K562 (cell line): ENCODE measurements at regions not wholly inside any gene's neighbourhood (a gene's known extent, or its start where the extent isn't known, plus 50 kb on each side); places are given as distances from the start of the nearest gene placed in this dataset.

Experiments
- BCLAF1 ChIP-seq, 2 experiments: fragments of 450-650 bp in 1 of 2; IDR thresholded peaks; 2 replicates each; pipeline ENCODE4 v1.6.1; 2011 to 2017; ENCODE audit warnings: low read depth in 2 of 2, antibody characterized with exemption in 1 of 2, borderline replicate concordance in 1 of 2, low read length in 1 of 2, mild to moderate bottlenecking in 1 of 2, mixed read lengths in 1 of 2; ENCODE audit not compliant: control insufficient read depth in 1 of 2
- CBFA2T3 ChIP-seq: fragments of 450-650 bp; IDR thresholded peaks from 2 replicates; pipeline ENCODE4 v1.6.1; 2017
- CBX2 ChIP-seq: fragments of 200-600 bp; sonication (generic); IDR thresholded peaks from one replicate; pipeline ENCODE4 v1.6.1; 2012; ENCODE audit warnings: mild to moderate bottlenecking, low read length, inconsistent platforms; ENCODE audit not compliant: insufficient read depth, poor library complexity, severe bottlenecking
- ELF1 ChIP-seq: fragments of 200-800 bp; sonication (Bioruptor generic); IDR thresholded peaks from 2 replicates; pipeline ENCODE4 v1.6.1; 2016; ENCODE audit warnings: missing genetic modification characterization, missing compliant biosample characterization
- HNRNPUL1 ChIP-seq: fragments of 200-400 bp; formaldehyde crosslinking; IDR thresholded peaks from 2 replicates; pipeline ENCODE4 v1.6.1; 2017; ENCODE audit warnings: low read length
- MCM5 ChIP-seq: fragments of 450-650 bp; IDR thresholded peaks from 2 replicates; pipeline ENCODE4 v1.6.1; 2016; ENCODE audit warnings: low read depth
- MYNN ChIP-seq, 2 experiments: sonication (generic); formaldehyde crosslinking in 1 of 2; IDR thresholded peaks; 2 replicates each; pipeline versions ENCODE4 v1.5.0 to v1.6.1; 2016 to 2020; ENCODE audit warnings: antibody characterized with exemption in 1 of 2, missing genetic modification reagents in 1 of 2
- PRMT5 ChIP-seq: sonication (generic); formaldehyde crosslinking; IDR thresholded peaks from 2 replicates; pipeline ENCODE4 v1.5.0; 2020; ENCODE audit warnings: missing genetic modification reagents
- SOX6 ChIP-seq: fragments of 450-650 bp; IDR thresholded peaks from 2 replicates; pipeline ENCODE4 v1.6.1; 2014; ENCODE audit warnings: mild to moderate bottlenecking
- SP2 ChIP-seq: IDR thresholded peaks from 2 replicates; pipeline ENCODE4 v1.6.1; 2011; ENCODE audit warnings: mild to moderate bottlenecking, low read depth, low read length, moderate library complexity; ENCODE audit not compliant: poor library complexity, severe bottlenecking; ENCODE audit errors: extremely low read depth
- SRSF1 ChIP-seq: fragments of 200-400 bp; formaldehyde crosslinking; IDR thresholded peaks from 2 replicates; pipeline ENCODE4 v1.6.1; 2017; ENCODE audit warnings: mild to moderate bottlenecking, low read depth, low read length, moderate library complexity
- ZNF717 ChIP-seq: fragments of 250-450 bp; sonication (Bioruptor Pico); IDR thresholded peaks from 2 replicates; pipeline ENCODE4 v1.5.0; 2021
- TF ChIP-seq, protein P1 (sequence below), 2 experiments: IDR thresholded peaks in 1 of 2; conservative IDR thresholded peaks in 1 of 2; 2 replicates each; pipeline ENCODE4 v1.6.1; 2016; ENCODE audit warnings: low read depth in 2 of 2, mild to moderate bottlenecking in 1 of 2, missing compliant biosample characterization in 1 of 2, missing genetic modification characterization in 1 of 2, moderate library complexity in 1 of 2
- TF ChIP-seq, protein P2 (sequence below): sonication (generic); formaldehyde crosslinking; IDR thresholded peaks from 2 replicates; pipeline ENCODE4 v1.8.0; 2022; ENCODE audit warnings: mild to moderate bottlenecking, missing genetic modification reagents
- TF ChIP-seq, protein P3 (sequence below): fragments of 200-800 bp; sonication (Bioruptor generic); IDR thresholded peaks from 2 replicates; pipeline ENCODE4 v1.6.1; 2017; ENCODE audit warnings: missing genetic modification characterization, missing compliant biosample characterization
- TF ChIP-seq, protein P4 (sequence below): fragments of 250-450 bp; sonication (Bioruptor Pico); IDR thresholded peaks from 2 replicates; pipeline ENCODE4 v1.5.0; 2021; ENCODE audit warnings: mild to moderate bottlenecking, borderline replicate concordance

DNA sequence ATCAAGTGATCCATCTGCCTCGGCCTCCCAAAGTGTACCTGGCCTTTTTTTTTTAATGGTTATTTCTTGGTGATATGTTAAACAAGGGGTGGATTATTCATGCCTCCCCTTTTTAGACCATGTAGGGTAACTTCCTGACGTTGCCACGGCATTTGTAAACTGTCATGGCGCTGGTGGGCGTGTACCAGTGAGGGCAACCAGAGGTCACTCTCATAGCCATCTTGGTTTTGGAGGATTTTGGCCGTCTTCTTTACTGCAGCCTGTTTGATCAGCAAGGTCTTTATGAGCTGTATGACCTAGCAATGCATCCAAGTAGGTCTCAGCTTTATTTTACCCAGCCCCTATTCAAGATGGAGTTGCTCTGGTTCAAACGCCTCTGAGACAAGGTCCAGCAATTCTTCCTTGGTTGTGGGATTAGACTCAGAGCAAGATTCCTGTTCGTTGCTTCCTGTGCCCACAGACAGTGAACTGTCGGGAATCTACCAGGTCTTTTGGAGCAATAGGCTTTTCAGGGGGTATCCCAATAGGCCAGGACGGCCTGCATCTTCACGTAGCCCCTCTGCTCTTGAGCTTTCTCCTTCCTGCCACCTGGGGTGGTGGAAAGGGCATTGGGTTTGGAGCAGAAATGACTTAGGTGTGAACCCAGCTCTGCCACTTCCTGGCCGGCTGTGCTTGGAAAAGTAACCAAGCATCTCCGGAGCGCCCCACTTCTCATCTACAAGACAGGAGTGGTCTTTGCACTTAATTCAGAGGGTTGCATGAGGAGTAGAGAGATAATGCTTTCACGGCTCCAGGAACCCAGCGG lies 52.9 kb upstream of the SEC14L1 start (continued):
- TF ChIP-seq SP2 (no peak), PRMT5 (CRISPR knock-in tag) (no peak), HNRNPUL1 (no peak), SRSF1 (no peak), MCM5 (no peak), MYNN (IDR thresholded peaks at IDR 0.05) (no peak), MYNN (CRISPR knock-in tag; IDR thresholded peaks at IDR 0.05) (no peak), BCLAF1 (IDR thresholded peaks at IDR 0.05; ENCODE audit: borderline replicate concordance in 1 of 2, control insufficient read depth in 1 of 2, low read depth in 2 of 2, low read length in 1 of 2) (no peak), ELF1 (tag) (no peak), CBX2 (no peak), ZNF717 (CRISPR knock-in tag) (no peak), CBFA2T3 (no peak), SOX6 (no peak)
- TF ChIP-seq, protein P1, sequence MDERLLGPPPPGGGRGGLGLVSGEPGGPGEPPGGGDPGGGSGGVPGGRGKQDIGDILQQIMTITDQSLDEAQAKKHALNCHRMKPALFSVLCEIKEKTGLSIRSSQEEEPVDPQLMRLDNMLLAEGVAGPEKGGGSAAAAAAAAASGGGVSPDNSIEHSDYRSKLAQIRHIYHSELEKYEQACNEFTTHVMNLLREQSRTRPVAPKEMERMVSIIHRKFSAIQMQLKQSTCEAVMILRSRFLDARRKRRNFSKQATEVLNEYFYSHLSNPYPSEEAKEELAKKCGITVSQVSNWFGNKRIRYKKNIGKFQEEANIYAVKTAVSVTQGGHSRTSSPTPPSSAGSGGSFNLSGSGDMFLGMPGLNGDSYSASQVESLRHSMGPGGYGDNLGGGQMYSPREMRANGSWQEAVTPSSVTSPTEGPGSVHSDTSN (CRISPR knock-in tag; IDR thresholded peaks at IDR 0.05; ENCODE audit: low read depth), result no peak
- TF ChIP-seq, protein P1 (tag; conservative IDR thresholded peaks at IDR 0.05; ENCODE audit: low read depth), result peak; percentile 40
- TF ChIP-seq, protein P2, sequence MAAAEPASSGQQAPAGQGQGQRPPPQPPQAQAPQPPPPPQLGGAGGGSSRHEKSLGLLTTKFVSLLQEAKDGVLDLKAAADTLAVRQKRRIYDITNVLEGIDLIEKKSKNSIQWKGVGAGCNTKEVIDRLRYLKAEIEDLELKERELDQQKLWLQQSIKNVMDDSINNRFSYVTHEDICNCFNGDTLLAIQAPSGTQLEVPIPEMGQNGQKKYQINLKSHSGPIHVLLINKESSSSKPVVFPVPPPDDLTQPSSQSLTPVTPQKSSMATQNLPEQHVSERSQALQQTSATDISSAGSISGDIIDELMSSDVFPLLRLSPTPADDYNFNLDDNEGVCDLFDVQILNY (CRISPR knock-in tag), result no peak
- TF ChIP-seq, protein P3, sequence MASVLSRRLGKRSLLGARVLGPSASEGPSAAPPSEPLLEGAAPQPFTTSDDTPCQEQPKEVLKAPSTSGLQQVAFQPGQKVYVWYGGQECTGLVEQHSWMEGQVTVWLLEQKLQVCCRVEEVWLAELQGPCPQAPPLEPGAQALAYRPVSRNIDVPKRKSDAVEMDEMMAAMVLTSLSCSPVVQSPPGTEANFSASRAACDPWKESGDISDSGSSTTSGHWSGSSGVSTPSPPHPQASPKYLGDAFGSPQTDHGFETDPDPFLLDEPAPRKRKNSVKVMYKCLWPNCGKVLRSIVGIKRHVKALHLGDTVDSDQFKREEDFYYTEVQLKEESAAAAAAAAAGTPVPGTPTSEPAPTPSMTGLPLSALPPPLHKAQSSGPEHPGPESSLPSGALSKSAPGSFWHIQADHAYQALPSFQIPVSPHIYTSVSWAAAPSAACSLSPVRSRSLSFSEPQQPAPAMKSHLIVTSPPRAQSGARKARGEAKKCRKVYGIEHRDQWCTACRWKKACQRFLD, result peak; percentile 95
- TF ChIP-seq, protein P4, sequence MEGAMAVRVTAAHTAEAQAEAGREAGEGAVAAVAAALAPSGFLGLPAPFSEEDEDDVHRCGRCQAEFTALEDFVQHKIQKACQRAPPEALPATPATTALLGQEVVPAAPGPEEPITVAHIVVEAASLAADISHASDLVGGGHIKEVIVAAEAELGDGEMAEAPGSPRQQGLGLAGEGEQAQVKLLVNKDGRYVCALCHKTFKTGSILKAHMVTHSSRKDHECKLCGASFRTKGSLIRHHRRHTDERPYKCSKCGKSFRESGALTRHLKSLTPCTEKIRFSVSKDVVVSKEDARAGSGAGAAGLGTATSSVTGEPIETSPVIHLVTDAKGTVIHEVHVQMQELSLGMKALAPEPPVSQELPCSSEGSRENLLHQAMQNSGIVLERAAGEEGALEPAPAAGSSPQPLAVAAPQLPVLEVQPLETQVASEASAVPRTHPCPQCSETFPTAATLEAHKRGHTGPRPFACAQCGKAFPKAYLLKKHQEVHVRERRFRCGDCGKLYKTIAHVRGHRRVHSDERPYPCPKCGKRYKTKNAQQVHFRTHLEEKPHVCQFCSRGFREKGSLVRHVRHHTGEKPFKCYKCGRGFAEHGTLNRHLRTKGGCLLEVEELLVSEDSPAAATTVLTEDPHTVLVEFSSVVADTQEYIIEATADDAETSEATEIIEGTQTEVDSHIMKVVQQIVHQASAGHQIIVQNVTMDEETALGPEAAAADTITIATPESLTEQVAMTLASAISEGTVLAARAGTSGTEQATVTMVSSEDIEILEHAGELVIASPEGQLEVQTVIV, result no peak
